PC-3 (cell line): ENCODE measurements at regions not wholly inside any gene's neighbourhood (a gene's known extent, or its start where the extent isn't known, plus 50 kb on each side); places are given as distances from the start of the nearest gene placed in this dataset.

Experiments used
- ATAC-seq: fragments of 200-7000 bp; cut with Tn5 transposase; 2 replicates; pipeline ENCODE4 v1.9.1; 2020; ENCODE audit warnings: mild to moderate bottlenecking, moderate library complexity
- BruUV-seq: library from RNA; stranded (reverse); fragments of 400-500 nt; replicated peaks from 2 replicates; lab custom pipeline; 2021; lab: Mats Ljungman, UMichigan
- CTCF ChIA-PET: fragments of 300-600 bp; sonication (Branson Sonifier 250); formaldehyde crosslinking; loops from one replicate; lab custom pipeline; 2022; ENCODE audit warnings: antibody characterized with exemption; lab: Charles Lee
- POLR2A ChIA-PET: fragments of 300-600 bp; sonication (Branson Sonifier 250); formaldehyde crosslinking; loops from one replicate; lab custom pipeline; 2022; ENCODE audit warnings: antibody characterized with exemption; ENCODE audit not compliant: unreplicated experiment; lab: Charles Lee
- DNase-seq: peaks from one replicate; pipeline ENCODE4 v3.0.0-alpha.2; 2015
- H2AFZ ChIP-seq: fragments of 300-600 bp; sonication (generic); 2 replicates; pipeline ENCODE4 v1.6.0; 2016; ENCODE audit warnings: antibody characterized with exemption, low read length
- H3F3A ChIP-seq: fragments of 300-600 bp; sonication (generic); one replicate; pipeline ENCODE4 v1.6.0; 2017; ENCODE audit warnings: antibody characterized with exemption, low read length, control low read depth, mild to moderate bottlenecking; ENCODE audit not compliant: unreplicated experiment
- H3K27ac ChIP-seq: fragments of 300-600 bp; sonication (generic); 2 replicates; pipeline ENCODE4 v1.5.1; 2016; ENCODE audit warnings: mild to moderate bottlenecking, low read length
- H3K27me3 ChIP-seq: fragments of 300-600 bp; sonication (generic); 2 replicates; pipeline ENCODE4 v1.6.1; 2016; ENCODE audit warnings: low read length, mixed read lengths
- H3K36me3 ChIP-seq: fragments of 300-600 bp; sonication (generic); 2 replicates; pipeline ENCODE4 v1.6.1; 2016; ENCODE audit warnings: low read depth, mixed run types, low read length, mixed read lengths
- H3K4me1 ChIP-seq: fragments of 300-600 bp; sonication (generic); 2 replicates; pipeline ENCODE4 v1.5.1; 2016; ENCODE audit warnings: low read length; ENCODE audit not compliant: insufficient read depth
- H3K4me2 ChIP-seq: fragments of 300-600 bp; sonication (generic); 2 replicates; pipeline ENCODE4 v1.6.0; 2016; ENCODE audit warnings: low read length
- H3K4me3 ChIP-seq: fragments of 300-600 bp; sonication (generic); 2 replicates; pipeline ENCODE4 v1.5.1; 2016; ENCODE audit warnings: mild to moderate bottlenecking, low read length, mixed read lengths
- H3K79me2 ChIP-seq: fragments of 300-600 bp; sonication (generic); 2 replicates; pipeline ENCODE4 v1.6.1; 2017; ENCODE audit warnings: low read length, mixed read lengths
- H3K9ac ChIP-seq: fragments of 300-600 bp; sonication (generic); 2 replicates; pipeline ENCODE4 v1.6.0; 2016; ENCODE audit warnings: mild to moderate bottlenecking, low read length
- H3K9me2 ChIP-seq: fragments of 300-600 bp; sonication (generic); replicated peaks from 2 replicates; pipeline ENCODE4 v1.6.1; 2016; ENCODE audit warnings: mixed run types, low read length, mixed read lengths
- H3K9me3 ChIP-seq: fragments of 300-600 bp; sonication (generic); 2 replicates; pipeline ENCODE4 v1.6.1; 2016; ENCODE audit warnings: low read length, mixed read lengths
- H4K20me1 ChIP-seq: fragments of 300-600 bp; sonication (generic); 2 replicates; pipeline ENCODE4 v1.6.1; 2016; ENCODE audit warnings: low read length, mixed read lengths
- CTCF ChIP-seq: fragments of 300-600 bp; sonication (generic); conservative IDR thresholded peaks from 2 replicates; pipeline ENCODE4 v1.5.1; 2017; ENCODE audit warnings: antibody characterized with exemption, low read depth, mild to moderate bottlenecking, low read length
- EZH2 ChIP-seq: fragments of 300-600 bp; sonication (generic); IDR thresholded peaks from one replicate; pipeline ENCODE4 v1.6.1; 2017; ENCODE audit warnings: antibody characterized with exemption, mild to moderate bottlenecking, low read length; ENCODE audit not compliant: unreplicated experiment
- EZH2phosphoT487 ChIP-seq: fragments of 300-600 bp; sonication (generic); IDR thresholded peaks from 2 replicates; pipeline ENCODE4 v1.6.1; 2018; ENCODE audit warnings: mild to moderate bottlenecking, antibody characterized with exemption, low read length, borderline replicate concordance
- intact Hi-C: fragments of 100-400 bp; cut with micrococcal nuclease; formaldehyde crosslinking; loops from 2 replicates; pipeline ENCODE4 v1.9.0; 2023

DNA sequence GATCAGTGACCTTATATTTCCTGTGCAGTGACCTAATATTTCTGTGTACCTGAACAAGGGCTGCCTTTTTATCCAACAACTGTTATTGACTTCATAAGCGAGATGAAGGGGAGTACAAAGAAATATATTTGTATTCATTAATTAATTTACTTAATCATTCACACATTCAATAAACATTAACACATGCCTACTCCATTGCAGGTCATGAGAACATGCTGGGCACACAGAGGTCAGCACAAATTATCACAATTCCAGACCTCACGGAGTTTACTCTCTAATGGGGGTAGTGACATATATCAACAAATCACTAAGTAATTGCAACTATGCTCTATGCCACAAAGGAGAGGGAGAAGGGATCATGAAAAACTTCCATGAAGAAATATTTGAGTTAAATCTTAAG, 614.6 kb downstream of the TOX3 start:
- BruUV-seq = no TSS peak
- Histone ChIP-seq H3K9me3 (no peaks in the 10 kb centered on the region), H3K79me2 (no peaks in the 10 kb centered on the region), H3K4me2 (no peak overlapping the region), H2AFZ (no peak overlapping the region), H3K9me2 (no peaks in the 10 kb centered on the region), H3K4me3 (no peak overlapping the region), H3K36me3 (no peaks in the 10 kb centered on the region), H3F3A (no peaks in the 10 kb centered on the region), H3K4me1 (no peaks in the 10 kb centered on the region), H3K27me3 (no peaks in the 10 kb centered on the region), H3K27ac (no peak overlapping the region), H3K9ac (no peak overlapping the region), H4K20me1 (no peaks in the 10 kb centered on the region)
- POLR2A ChIA-PET = no interaction called here
- intact Hi-C loops = no loop called here
- TF ChIP-seq EZH2 (no peak), EZH2phosphoT487 (no peak), CTCF (no peak)
- DNase-seq = no peak
- ATAC-seq = no peak
- CTCF ChIA-PET = no interaction called here

- H3K27me3 ChIP-seq = no peaks in the 10 kb centered on the region
- no peak overlapping the region for H3K4me2 ChIP-seq
- H3K4me1 ChIP-seq = no peaks in the 10 kb centered on the region
- H3K27ac ChIP-seq = no peak overlapping the region
- H3F3A ChIP-seq = no peaks in the 10 kb centered on the region
- no peak overlapping the region for H3K4me3 ChIP-seq
- intact Hi-C loops = no loop called here
- no peaks in the 10 kb centered on the region for H3K36me3 ChIP-seq
- H2AFZ ChIP-seq = no peak overlapping the region
- ATAC-seq (no peak), DNase-seq (no peak)
- no peaks in the 10 kb centered on the region for H3K9me3 ChIP-seq
- CTCF ChIA-PET = no interaction called here
- no peak for TF ChIP-seq CTCF
- TF ChIP-seq EZH2phosphoT487 = no peak
- POLR2A ChIA-PET = no interaction called here
- no peaks in the 10 kb centered on the region for H3K9me2 ChIP-seq
- H3K9ac ChIP-seq = no peak overlapping the region
- H3K79me2 ChIP-seq = no peaks in the 10 kb centered on the region
- H4K20me1 ChIP-seq = no peaks in the 10 kb centered on the region
- BruUV-seq = no TSS peak
These were observed 615.3 kb downstream of the TOX3 start for GRCh38 chr16:51931653-51932052.

DNA sequence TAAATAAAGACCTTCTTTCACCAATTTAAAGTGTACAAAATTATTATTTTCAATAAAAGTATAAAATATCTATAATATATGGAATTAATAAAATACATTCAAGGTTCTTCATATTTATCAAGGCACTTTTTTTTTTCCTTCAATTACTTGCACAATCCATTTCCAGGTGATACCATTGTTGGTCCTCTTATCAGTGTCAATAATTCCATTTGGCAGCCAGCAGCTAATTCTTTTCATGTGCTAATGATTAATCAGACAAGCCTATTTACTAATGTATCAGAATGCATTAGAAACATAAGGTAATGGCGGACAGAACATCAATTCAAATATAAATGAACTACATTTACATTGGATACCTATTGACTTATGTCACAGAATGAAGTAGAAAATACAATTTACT, 622.2 kb downstream of the TOX3 start:
- no peak for ATAC-seq
- H4K20me1 ChIP-seq = no peaks in the 10 kb centered on the region
- no peaks in the 10 kb centered on the region for H3K4me1 ChIP-seq
- H2AFZ ChIP-seq = no peak overlapping the region
- no peaks in the 10 kb centered on the region for H3K9me3 ChIP-seq
- ChIA-PET CTCF (no interaction called here), POLR2A (no interaction called here)
- BruUV-seq = no TSS peak
- no peak overlapping the region for H3K27ac ChIP-seq
- H3K79me2 ChIP-seq = no peaks in the 10 kb centered on the region
- no peak overlapping the region for H3K9ac ChIP-seq
- H3F3A ChIP-seq = no peaks in the 10 kb centered on the region
- intact Hi-C loops = no loop called here
- TF ChIP-seq CTCF (no peak), EZH2 (no peak)
- no peaks in the 10 kb centered on the region for H3K9me2 ChIP-seq
- no peaks in the 10 kb centered on the region for H3K36me3 ChIP-seq
- H3K27me3 ChIP-seq = no peaks in the 10 kb centered on the region
- no peak overlapping the region for H3K4me3 ChIP-seq
- no peak overlapping the region for H3K4me2 ChIP-seq
- DNase-seq = no peak
